ENCODE measurements at regions not wholly inside any gene's neighbourhood (a gene's known extent, or its start where the extent isn't known, plus 50 kb on each side); places are given as distances from the start of the nearest gene placed in this dataset.

DNA sequence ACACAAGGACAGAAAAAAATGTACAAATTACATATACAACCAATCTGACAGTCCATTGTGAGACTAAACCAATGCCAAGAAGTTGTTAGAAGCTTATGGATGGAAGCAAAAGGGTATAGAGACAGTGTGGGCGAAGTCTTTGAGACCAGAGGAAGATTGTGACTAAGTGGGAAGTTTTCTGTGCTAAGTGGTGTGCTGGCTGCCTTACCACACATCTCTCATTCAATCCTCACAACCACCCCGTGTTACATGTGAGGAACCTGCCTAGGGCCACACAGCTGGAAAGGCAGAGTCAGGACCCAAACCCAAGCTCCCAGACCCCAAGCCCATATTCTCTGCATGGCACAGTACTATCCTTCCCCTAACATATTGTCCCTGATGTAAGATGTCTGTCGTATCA is 53.5 kb upstream of the DUSP10 start:
- TF ChIP-seq CTCF (conservative IDR thresholded peaks at IDR 0.05; ENCODE audit: low read length), result no peak
- no peak for TF ChIP-seq EZH2phosphoT487 (IDR thresholded peaks at IDR 0.05; ENCODE audit: borderline replicate concordance)
